HG03520 (cell line): ENCODE measurements at regions not wholly inside any gene's neighbourhood (a gene's known extent, or its start where the extent isn't known, plus 50 kb on each side); places are given as distances from the start of the nearest gene placed in this dataset.
A peak's percentile ranks its signal among the peaks of the same experiment; 100 is the strongest.
"Not testable (repeated sequence)": the region's sequence is repeated elsewhere in the genome, so short reads cannot be mapped to it uniquely, and the experiment has no call there.

ENCODE experiments used
- ATAC-seq: cut with Tn5 transposase; IDR thresholded peaks from one replicate; pipeline ENCODE4 v1.9.1; 2021; ENCODE audit warnings: mild to moderate bottlenecking, moderate library complexity; ENCODE audit not compliant: unreplicated experiment

DNA sequence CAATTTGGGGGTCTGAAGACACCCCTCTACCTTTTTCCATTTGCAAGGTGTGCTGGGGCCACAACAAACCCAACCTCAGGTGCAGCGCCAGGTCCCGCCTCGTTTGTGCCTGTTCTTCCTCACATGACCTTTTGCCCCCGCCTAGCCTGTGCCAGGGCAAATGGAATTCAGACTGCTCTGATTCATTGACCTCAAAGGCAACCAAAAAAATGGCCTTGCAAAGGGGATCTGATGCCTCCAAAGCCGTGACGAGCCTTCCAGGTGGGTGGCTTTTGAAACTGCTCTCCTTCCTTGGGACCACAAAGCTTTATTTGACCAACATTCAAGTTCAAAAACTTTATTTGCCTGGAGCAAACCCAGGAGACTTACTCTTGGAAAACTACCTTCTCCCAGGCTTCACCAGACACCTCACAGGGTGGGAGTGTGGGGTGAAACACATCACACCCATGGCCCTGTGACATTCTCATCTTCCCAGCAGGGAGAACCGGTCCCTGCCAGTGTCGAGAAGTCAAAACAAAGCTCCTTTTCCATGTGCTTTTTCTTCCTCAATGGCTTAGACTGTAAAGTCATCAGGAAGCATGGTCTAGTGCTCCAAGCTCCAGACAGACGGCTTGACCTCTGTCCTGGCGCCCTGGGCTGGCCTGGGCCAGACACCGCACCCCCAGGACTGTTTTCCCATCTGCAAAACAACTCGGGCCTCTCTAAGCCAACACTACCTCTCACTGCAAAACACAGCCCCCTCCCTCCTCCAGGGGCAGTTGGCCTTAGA lies 103.9 kb upstream of the HES1 start:
- ATAC-seq = no peak

DNA sequence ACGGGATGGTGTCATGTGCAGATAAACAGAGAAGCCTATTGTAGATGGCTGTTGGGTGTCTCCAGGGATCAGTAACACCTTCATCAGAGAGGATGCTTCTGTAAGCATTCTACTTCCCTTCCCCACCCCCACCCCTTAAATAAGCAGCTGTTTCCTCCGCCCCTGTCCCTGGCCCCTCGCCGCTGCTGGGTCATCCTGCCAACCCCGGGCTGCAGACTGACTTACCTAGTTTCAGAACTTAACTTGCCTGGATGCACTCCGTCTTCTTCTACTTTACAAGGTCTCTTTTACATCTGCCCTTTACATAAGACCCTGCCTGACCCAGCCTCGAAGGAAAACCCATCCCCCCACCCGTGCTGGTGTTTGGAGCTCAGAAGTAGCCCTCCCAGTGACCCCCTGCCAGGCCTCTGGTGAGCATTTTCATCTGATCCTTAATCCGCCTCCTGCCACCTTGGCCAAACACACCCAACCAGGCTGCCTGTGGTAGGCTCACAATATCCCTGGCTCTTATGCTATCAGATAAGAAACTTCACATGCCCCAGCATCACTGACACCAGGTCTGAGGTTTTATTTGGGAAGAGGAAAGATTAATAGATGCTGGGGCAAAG lies 103.0 kb upstream of the HES1 start:
- no peak for ATAC-seq

DNA sequence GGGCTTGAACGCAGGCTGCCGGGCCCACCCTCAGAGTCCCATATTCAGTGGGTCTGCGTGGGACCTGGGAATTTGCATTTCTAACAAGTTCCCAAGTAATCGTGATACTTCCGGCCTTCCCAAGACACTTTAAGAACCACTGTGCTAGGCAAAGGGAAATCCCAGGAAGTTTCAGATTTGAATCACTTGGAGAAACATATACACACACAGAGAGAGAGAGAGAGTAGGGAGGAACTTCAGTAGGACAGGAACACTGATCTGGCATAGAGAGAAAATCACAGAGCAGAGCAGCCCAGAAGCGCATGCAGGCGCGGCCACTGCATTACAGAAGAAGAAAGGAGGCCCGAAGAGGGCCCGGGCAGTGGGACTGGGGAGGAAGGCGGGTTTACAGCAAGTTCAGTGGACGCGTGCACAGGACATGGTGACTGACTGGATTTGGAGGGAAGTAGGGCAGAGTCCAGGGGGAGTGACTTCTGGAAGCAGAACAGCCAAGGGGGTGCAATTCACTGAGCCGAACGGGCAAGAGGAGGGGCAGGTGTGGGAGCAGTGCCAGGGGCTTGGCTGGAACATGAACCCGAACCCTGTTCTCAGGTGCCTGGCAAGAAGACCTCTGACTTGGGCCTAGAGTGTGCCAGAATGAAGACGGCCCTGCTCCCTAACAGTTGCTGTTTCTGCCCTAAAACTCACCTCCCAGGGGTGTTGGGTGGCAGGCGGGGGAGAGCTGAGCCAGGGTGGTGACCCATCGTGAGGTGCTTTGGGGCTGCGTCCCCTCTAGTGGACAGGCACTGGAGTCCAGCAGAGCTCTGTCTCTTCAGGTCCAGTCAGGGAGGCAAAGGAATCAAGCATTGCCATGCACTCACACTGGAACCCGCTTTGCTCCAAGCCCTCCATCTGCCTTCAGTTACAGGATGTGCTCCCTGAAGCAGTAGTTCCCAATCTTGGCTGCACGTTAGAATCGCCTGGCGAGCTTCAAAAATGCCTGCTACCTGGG lies 101.3 kb upstream of the HES1 start:
- no peak for ATAC-seq

DNA sequence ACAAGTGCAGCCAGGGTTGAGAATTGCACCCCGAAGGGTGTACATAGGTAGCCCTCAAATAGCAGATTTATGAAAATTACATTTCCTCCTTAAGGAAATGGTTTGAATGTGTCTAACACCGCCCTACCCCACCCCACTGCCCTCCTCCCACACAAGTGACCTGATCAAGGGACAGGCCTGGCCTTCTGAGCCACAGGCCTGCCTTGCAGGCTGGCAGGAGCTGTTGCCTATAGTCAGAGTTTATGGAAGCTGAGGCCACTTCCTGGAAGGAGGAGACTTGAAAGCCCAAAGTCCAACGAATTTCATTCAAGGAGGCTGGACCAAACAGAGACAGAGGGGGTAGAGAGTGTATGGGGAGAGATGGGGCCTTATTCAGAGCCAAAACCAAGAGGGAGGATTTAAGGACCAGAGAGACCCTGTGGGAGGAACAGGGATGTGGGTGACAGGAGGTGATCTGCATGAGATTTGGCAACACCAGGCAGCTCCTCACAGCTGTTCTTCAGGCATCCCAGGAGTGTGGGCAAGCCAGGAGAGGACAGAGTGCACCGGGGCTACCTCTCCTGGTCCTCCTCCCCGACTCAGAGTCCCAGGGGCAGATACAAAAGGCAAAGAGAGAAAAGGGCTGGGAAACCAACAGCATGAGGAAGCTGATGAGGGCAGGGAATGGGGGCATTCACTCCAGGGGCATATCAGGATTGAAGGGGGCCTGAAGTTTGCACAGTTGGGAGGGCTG lies 100.4 kb upstream of the HES1 start:
- ATAC-seq = no peak

DNA sequence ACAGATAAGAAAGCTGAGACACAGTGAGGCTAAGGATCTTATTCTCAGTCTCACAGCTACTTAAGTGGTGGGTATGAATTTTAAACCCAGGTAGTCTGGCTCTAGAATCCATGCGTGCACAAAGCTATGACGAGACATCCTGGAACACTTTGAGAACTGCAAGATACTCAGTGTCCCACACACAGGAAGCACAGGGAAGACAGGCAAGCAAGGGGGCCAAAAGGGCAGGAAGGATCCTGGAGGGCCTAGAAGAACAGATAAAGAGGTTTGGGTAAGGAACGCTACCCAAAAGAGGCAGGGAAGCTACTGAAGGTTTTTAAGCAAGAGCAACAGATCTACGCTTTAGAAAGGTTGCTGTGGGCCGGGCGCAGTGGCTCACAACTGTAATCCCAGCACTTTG lies 99.1 kb upstream of the HES1 start:
- no peak for ATAC-seq

DNA sequence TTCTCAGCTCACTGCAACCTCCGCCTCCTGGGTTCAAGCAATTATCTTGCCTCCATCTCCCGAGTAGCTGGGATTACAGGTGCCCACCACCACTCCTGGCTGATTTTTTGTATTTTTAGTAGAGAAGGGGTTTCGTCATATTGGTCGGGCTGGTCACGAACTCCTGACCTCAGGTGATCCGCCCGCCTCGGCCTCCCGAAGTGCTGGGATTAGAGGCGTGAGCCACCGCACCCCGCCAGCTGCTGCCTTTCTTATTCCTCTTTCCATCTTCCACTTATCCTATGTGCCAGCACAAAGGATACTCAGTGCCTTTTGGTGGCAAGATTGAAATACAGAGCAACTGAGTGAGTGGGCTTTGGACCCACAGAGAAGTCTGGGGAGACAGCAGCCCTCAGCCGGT lies 97.6 kb upstream of the HES1 start:
- ATAC-seq = not testable (repeated sequence)

DNA sequence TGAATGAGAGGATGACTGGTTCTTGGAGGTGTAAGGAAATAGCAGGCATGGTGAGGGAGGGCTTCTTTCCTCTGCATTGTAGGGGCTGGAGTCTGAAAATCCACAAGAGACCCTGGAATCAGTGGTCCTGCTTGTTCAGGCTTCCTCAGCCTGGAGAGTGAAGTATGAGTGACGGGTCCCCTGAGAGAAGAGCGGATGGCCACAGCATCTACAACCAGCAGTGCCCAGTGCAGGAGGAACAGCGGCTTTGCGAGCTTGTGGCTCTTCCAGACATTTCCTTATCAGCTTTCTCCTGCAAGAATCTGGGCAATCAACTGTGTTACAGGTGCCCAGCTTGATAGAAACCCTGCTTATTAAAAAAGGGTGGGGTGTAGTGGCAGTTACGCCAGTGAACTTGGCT lies 97.0 kb upstream of the HES1 start:
- ATAC-seq = no peak

DNA sequence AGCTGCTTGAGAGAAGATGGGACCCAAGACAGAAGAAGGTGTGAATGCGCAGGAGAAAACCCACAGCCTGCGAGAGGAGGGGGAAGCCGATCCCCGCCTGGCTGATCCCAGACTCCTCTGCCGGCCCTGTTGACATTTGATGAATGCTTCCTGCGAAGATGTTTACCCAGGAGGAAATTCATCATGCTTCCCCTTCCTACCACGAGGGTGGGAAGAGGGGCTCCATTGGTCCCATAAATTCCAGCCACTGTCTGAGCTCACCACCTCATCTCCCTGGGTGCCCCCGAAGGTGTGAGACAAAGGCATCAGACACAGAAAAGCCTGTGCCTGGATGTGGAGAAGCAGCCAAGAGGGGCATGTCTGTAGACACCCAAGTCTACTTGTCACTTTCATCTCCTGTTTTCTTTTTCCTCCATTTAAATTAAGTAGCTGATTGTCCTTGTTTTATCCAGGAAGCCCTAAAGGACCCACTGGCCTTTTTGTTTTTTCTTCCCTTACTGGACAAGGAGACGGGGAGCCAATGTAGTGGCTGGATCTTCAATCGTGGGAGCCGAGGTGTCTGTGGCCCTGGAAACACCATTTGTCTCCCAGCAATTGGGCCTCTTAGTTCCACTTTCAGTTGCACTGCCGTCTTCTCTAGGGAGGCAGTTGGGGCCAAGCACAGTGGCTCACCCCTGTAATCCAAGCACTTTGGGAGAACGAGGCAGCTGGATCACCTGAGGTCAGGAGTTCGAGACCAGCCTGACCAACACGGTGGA lies 95.3 kb upstream of the HES1 start:
- ATAC-seq = no peak

DNA sequence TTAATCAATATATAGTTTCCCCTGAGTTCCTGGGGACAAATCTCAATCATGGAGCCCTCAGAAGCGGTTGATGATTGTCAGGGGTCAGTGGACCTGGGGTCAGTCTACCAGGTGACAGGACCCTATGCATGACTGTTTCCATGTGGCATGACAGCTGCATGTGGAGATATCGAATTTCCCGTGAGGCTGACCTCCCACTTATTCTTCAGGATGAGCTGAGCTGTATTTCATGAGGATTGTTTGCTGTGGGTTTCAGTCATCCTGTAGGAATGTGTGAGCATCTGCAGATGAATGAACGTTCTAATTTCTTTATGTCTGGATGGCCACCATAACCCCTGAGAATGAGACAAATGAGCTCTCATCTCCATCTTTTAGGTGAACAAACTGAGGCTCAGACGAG lies 93.0 kb upstream of the HES1 start:
- no peak for ATAC-seq

DNA sequence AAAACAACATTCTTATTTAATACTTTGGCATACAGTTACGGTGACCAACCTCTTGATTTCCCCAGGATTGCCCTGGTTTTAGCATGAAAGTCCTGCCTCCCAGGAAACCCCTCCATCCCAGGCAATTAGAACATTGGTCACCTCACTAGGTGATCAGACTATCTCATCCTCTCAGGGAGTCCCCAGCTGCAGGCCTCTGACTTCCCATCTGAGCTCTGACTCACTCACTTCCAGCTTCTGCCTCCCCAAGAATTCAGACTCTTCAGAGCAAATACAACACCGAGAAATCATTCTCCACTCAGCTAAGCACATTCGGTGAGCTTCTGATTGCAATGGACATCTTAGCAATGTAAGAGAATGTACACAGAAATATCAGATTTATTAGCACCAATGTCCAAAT lies 92.4 kb upstream of the HES1 start:
- ATAC-seq = no peak

DNA sequence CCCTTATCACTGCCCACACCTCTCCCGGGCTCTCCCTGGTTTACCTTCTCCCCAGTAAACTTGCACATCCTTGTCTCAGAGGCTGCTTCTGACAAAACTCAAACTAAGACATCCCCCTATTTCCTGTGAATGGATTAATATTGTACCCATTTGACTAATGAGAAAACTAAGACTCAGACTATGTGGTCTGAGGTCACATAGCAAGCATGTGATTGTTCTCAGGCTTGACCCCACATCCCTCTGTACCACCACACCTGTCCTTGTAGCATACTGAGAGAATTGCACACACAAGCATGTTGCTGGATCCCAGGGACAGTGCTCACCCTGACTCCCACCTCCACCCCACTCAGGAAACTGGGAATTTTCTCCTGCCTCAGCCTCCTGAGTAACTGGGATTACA lies 90.7 kb upstream of the HES1 start:
- ATAC-seq = peak; percentile 93

DNA sequence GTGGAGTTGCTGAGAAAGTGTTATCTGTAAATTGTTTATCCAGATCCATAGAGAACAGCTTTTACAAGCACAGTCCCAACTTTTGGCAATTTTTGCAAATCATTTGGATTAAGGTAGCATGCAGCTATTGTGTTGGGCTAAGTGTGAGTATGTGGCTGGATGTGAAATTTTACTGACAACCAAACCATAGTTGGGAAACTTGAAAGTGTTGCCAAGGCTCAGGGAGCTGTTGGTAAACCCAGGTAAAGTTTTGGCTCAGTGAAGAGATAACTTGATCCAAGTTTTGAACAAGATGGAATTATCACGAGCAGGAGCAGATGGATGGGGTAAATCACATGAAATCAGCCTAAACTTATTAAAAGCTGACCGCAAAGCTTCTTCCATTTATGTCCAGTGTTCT lies 90.0 kb upstream of the HES1 start:
- no peak for ATAC-seq

DNA sequence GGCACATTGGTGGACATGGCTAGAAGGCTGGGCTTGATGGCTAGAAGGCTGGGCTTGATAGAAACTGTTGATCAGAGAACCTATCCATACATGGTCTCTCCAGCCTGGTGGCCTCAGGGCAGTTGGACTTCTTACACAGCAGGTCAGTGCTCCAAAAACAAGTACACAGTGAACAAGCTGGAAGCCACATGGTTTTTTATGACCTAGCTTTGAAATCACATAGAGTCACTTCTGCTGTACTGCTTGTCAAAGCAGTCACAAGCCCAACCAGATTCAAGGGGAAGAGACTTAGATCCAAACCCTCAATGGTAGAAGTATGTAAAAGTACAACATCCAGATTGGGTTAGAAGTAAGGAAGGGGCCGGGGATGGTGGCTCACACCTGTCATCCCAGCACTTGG lies 89.4 kb upstream of the HES1 start:
- ATAC-seq = no peak

DNA sequence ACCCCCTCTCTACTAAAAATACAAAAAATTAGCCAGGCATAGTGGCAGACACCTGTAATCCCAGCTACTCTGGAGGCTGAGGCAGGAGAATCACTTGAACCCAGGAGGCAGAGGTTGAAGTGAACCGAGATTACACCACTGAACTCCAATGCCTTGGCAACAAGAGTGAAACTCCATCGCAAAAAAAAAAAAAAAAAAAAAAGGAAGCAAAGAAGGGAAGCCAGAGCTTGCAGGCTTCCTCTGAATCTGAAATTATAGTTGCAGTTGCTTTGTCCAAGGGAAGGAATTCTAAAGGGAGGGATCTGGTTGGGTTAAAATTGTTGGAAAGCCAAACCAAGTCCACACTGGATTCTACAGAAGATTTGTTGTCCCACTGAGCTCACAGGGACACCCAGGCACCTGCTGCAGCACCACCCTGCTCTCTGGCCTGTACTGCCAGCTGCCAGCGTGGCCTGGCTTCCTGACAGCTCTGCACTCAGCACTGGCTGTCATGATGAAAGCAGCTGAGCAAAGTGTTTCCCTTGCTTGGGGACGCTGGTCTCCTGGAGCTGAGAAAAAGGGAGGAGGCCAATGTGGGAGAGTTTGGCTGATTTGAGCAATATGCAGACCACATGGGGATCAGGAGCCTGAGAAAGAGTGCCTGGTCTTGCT lies 88.8 kb upstream of the HES1 start:
- no peak for ATAC-seq

DNA sequence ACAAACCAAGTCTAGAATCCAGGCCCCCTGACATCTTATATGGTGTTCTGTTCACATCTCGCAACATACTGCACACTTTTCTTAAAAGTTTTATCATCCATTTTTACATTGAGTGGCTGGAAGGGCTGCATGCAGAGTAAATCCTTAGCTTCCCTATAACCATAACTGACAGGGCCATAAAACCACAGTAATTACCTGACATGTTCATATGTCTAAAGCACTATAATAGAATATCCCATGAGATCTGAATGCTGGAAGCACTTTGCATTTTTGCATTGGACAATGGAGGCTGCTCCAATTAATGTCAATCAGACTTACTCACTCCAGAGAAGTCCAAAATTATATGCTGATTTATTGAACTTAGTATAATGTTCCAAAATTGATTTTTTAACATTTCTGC lies 86.6 kb upstream of the HES1 start:
- ATAC-seq = no peak

DNA sequence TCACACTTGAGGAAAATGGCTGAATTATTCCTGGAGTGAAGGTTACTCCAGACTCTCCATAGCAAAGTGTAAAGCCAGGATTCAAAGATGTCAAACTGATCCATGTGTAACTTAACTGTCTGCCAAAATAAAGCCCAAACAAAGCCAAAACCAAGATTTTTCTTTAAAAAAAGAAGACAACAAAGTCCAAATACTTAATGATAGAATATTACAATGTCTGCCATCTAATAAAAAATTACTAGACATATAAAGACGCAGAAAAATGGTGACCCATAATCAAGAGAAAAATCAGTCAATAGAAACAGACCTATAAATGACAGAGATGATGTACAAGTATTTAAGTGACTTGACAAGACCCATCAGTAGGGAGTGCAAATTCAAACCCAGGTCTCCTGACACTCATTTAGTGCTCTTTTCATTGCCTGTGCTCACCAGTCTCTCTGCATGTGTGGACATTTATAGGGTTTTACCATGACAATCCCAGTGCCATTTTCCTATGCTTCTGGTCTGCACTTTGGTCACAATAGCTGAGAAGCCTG lies 85.1 kb upstream of the HES1 start:
- ATAC-seq = no peak

DNA sequence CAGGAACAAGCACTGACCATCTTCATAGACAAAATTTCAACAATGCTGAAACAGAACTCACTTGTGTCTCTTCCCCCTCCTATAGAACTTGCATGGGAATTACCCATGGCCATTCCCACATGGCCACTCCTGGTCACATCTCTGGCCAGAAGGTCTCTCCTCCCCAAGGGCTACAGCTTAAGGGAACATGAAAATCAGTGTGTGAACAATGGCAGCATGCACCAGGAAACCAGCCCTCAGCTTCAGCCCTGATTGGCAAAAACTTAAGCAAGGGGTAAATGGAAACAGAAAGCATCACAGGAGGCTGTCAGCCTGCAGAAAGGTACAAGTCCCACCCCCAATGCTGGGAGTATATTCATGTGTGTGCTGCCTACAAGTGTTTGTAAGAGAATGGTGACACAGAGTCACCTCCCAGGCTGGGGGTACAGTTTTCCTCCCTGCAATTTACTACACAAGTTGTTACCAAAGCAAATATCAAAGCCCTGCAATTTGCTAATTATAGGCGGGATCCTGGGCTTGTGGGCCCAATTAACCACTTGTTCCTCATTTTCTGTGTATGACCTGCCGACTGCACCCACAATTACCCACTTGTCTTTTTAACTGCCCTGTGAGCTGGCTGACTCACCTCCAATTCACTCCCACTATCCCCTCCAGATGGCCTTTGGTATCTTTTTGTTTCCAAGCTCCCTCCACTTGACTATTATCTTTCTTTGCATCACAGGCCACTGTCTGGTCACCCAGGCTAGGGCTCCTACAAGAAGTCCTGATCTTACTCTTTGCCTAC lies 84.4 kb upstream of the HES1 start:
- no peak for ATAC-seq

DNA sequence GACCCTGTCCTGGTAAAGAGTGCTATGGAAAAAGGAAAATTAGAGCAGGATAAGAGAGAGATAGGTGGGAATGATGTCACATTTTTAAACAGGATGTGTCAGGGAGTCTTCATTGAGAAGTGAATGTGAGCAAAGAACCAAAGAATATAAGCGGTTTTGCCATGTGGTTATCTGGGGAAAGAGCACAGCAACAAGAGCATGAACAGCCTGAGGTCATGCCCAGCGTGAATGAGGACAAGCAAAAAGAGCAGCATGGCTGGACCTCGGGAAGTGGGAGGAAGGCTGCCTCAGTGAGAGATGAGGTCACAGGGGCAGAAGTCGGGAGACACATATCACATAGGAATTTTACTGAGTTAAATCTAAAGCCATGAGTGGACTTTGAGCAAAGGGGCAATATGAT lies 82.8 kb upstream of the HES1 start:
- no peak for ATAC-seq

DNA sequence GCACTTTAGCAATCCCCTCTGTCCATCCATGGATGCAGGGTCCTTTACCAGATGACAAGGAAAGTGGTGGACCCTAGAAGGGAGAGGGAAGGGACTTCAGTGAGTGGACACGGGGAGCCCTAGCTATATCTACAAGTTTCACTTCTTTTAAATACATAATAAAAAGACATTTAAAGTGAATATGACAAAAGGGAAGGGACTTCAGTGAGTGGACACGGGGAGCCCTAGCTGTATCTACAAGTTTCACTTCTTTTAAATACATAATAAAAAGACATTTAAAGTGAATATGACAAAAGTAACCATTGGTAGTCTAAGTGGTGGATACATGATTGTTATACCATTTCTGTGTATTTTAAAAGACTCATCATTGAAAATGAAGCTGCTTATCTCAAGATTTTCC lies 81.9 kb upstream of the HES1 start:
- ATAC-seq = no peak
